Nephron (organoid): ENCODE measurements at regions not wholly inside any gene's neighbourhood (a gene's known extent, or its start where the extent isn't known, plus 50 kb on each side); places are given as distances from the start of the nearest gene placed in this dataset.

Experiments used
- H3K27ac Mint-ChIP-seq, 3 experiments: 2 replicates each; pipeline ENCODE4 v1.8.0; 2020; ENCODE audit warnings: mixed read lengths in 3 of 3, mild to moderate bottlenecking in 2 of 3, moderate library complexity in 1 of 3
- H3K27me3 Mint-ChIP-seq: 2 replicates; pipeline ENCODE4 v1.8.0; 2021; ENCODE audit warnings: low read depth, mild to moderate bottlenecking, moderate library complexity, mixed read lengths
- H3K36me3 Mint-ChIP-seq: 2 replicates; pipeline ENCODE4 v1.8.0; 2020; ENCODE audit warnings: low read depth, mixed read lengths
- H3K4me1 Mint-ChIP-seq: 2 replicates; pipeline ENCODE4 v1.8.0; 2020; ENCODE audit warnings: mixed read lengths
- H3K4me3 Mint-ChIP-seq, 3 experiments: 2 replicates each; pipeline ENCODE4 v1.8.0; 2020; ENCODE audit warnings: mild to moderate bottlenecking in 3 of 3, mixed read lengths in 3 of 3, moderate library complexity in 2 of 3
- H3K9me3 Mint-ChIP-seq: 2 replicates; pipeline ENCODE4 v1.8.0; 2020; ENCODE audit warnings: mixed read lengths
- TF ChIP-seq, protein P1 (sequence below), 3 experiments: fragments of 200-600 bp; sonication (generic); IDR thresholded peaks; one replicate each; pipeline ENCODE4 v1.5.0; 2021; ENCODE audit warnings: antibody characterized with exemption in 3 of 3; ENCODE audit not compliant: unreplicated experiment in 3 of 3

DNA sequence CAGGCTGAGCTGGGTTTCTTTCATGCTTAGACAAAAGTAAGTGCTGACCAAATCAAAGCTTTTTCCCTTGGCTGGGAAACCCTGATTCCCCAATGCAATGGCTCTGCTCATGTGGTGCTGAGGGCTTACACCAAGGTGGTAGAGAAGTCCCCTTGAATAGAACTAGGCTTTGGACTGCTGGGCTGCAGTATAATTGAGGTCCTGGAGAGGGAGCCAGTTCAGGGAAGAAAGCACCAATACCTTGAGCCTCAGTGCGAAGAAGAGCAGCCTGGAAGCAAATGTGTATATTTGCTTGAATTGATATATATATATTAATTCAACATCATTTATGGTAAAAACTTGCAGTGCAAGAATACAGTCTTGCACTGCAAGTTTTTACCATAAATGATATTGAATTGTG, 391.1 kb downstream of the RPS24 start:
- Mint-ChIP-seq H3K9me3 (peaks cover 12% of the 10 kb centered on the region), H3K4me1 (peaks cover 17% of the 10 kb centered on the region), H3K27ac (no peak overlapping the region), H3K27me3 (peaks cover 8% of the 10 kb centered on the region), H3K4me3 (no peak overlapping the region), H3K36me3 (peaks cover 4% of the 10 kb centered on the region)
- TF ChIP-seq, protein P1, sequence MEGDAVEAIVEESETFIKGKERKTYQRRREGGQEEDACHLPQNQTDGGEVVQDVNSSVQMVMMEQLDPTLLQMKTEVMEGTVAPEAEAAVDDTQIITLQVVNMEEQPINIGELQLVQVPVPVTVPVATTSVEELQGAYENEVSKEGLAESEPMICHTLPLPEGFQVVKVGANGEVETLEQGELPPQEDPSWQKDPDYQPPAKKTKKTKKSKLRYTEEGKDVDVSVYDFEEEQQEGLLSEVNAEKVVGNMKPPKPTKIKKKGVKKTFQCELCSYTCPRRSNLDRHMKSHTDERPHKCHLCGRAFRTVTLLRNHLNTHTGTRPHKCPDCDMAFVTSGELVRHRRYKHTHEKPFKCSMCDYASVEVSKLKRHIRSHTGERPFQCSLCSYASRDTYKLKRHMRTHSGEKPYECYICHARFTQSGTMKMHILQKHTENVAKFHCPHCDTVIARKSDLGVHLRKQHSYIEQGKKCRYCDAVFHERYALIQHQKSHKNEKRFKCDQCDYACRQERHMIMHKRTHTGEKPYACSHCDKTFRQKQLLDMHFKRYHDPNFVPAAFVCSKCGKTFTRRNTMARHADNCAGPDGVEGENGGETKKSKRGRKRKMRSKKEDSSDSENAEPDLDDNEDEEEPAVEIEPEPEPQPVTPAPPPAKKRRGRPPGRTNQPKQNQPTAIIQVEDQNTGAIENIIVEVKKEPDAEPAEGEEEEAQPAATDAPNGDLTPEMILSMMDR (IDR thresholded peaks at IDR 0.05; ENCODE audit: unreplicated experiment in 3 of 3), result peak; percentile 9 to 28 (median 26)

DNA sequence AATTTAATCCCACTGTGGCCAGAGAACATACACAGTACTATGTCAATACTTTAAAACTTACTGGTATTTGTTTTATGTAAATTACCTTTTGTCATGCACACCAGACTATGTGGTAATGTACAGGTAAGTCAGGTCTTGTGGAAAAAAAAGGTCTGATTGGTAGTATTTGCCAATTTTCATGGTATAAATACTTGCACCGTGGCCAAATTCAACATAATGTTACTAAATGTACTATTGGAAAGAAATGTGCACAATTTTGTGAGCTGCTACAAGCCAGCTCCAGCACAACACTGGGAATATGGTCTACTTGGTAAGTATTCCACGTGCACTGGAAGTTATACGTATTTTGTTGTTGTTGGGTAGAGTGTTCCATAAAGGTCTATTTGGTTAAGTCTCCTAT, 392.5 kb downstream of the RPS24 start:
- Mint-ChIP-seq H3K4me1 (peaks cover 10% of the 10 kb centered on the region), H3K27ac (no peak overlapping the region), H3K4me3 (no peak overlapping the region), H3K9me3 (peaks cover 12% of the 10 kb centered on the region), H3K36me3 (peaks cover 4% of the 10 kb centered on the region), H3K27me3 (peaks cover 3% of the 10 kb centered on the region)
- TF ChIP-seq, protein P1 (IDR thresholded peaks at IDR 0.05; ENCODE audit: unreplicated experiment in 3 of 3), result no peak

DNA sequence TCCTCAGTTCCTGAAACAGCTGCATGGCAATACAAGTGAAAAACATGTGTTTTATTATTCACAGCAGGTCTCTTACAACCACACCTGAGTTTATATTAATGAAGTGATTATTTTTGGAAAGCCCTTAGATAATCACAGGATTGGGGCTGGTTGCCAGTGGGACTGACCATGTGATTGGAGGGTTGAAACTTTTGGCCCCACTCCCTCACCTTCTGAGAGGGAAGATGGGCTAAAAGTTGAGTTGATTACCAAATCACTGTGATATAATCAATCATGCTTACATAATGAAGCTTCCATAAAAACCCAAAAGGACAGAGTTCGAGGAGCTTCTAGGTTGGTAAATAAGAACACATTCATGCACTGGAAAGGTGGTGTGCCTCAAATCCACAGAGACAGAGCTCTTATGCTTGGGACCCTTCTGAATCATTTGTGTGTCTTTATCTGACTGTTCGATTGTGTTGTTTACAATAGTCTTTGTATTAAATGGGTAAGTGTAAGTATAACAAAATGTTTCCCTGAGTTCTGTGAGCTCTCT, 393.9 kb downstream of the RPS24 start:
- H3K27me3 Mint-ChIP-seq, result no peaks in the 10 kb centered on the region
- peaks cover 12% of the 10 kb centered on the region for H3K9me3 Mint-ChIP-seq
- TF ChIP-seq, protein P1 (IDR thresholded peaks at IDR 0.05; ENCODE audit: unreplicated experiment in 3 of 3), result no peak
- no peak overlapping the region for H3K4me3 Mint-ChIP-seq
- peaks cover 4% of the 10 kb centered on the region for H3K36me3 Mint-ChIP-seq
- H3K4me1 Mint-ChIP-seq, result peaks cover 7% of the 10 kb centered on the region
- H3K27ac Mint-ChIP-seq, result no peak overlapping the region

DNA sequence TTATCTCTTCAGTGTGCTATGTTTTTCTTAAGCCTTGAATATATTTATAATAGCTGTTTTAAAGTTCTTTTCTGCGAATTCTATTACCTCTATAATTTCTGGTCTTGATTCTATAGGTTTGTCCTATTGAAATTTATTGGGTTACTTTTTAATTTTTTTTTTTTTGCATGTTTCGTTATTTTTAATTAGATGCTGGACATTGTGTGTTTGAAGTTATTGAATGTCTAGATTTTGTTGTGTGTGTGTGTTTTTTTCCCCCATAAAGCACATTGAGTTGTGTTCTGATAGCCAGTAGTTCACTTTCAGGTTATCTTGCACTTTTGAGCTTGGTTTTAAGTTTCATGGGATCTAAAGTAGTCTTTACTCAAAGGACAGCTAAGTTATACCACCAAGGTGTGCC, 394.9 kb downstream of the RPS24 start:
- H3K27ac Mint-ChIP-seq, result no peak overlapping the region
- TF ChIP-seq, protein P1 (IDR thresholded peaks at IDR 0.05; ENCODE audit: unreplicated experiment in 3 of 3), result no peak
- no peaks in the 10 kb centered on the region for H3K27me3 Mint-ChIP-seq
- H3K4me3 Mint-ChIP-seq, result no peak overlapping the region
- H3K36me3 Mint-ChIP-seq, result peaks cover 4% of the 10 kb centered on the region
- H3K9me3 Mint-ChIP-seq, result peaks cover 12% of the 10 kb centered on the region
- H3K4me1 Mint-ChIP-seq, result peaks cover 12% of the 10 kb centered on the region

DNA sequence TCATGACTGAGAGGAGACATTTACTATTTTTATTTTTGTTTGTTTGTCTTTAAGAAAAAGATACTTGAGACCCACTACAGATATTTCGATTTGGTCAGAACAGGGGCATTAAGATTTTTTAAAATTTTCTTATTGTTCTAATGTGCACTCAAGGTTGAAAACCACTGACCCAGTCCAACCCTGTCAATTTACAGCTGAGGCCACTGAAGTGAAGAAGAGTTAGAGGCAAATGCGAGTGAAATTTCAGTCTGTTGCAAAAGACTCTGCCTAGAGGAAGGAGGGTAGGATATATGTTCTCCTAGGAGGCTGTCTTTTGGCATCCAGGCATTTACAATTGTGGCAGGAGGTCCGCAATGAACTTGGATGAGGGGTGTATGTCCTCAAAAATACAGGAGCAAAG, 396.3 kb downstream of the RPS24 start:
- no peak overlapping the region for H3K4me3 Mint-ChIP-seq
- peaks cover 4% of the 10 kb centered on the region for H3K36me3 Mint-ChIP-seq
- peaks cover 8% of the 10 kb centered on the region for H3K9me3 Mint-ChIP-seq
- H3K4me1 Mint-ChIP-seq, result peaks cover 22% of the 10 kb centered on the region
- TF ChIP-seq, protein P1 (IDR thresholded peaks at IDR 0.05; ENCODE audit: unreplicated experiment in 3 of 3), result no peak
- peaks cover 4% of the 10 kb centered on the region for H3K27me3 Mint-ChIP-seq
- H3K27ac Mint-ChIP-seq, result no peak overlapping the region

DNA sequence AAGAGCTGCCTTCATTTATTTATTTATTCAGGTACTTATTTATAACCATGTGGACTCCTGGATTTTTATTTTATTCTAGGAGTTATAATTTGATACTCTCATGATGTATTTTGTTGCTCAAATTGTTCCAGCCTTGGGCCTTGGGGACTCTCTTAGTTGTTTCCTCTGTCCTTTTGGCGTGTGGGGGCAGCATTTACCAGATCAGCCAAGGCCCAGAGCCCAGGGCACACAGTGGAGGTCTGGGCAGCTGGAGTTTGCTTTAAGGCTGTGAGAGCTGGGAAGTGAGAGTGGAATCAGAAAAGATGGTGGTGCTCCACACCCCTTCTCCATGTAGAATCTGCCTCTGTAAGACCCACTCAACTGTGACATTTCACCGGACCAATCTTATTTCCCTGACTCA, 398.9 kb downstream of the RPS24 start:
- Mint-ChIP-seq H3K4me1 (peaks cover 47% of the 10 kb centered on the region), H3K27me3 (peaks cover 4% of the 10 kb centered on the region), H3K36me3 (no peaks in the 10 kb centered on the region), H3K4me3 (no peak overlapping the region), H3K9me3 (no peaks in the 10 kb centered on the region), H3K27ac (peak overlapping the region in 2 of 3 experiments; percentile 42 to 51)
- TF ChIP-seq, protein P1 (IDR thresholded peaks at IDR 0.05; ENCODE audit: unreplicated experiment in 3 of 3), result peak in 1 of 3 experiments; percentile 8
